Hematopoietic multipotent progenitor cell treated with erythropoietin and hydrocortisone succinate and interleukin-3 and kit ligand, for 4 days (in vitro differentiated cells): ENCODE measurements at regions not wholly inside any gene's neighbourhood (a gene's known extent, or its start where the extent isn't known, plus 50 kb on each side); places are given as distances from the start of the nearest gene placed in this dataset.
A peak's percentile ranks its signal among the peaks of the same experiment; 100 is the strongest.
"Not testable (repeated sequence)": the region's sequence is repeated elsewhere in the genome, so short reads cannot be mapped to it uniquely, and the experiment has no call there.

ENCODE experiments used
- DNase-seq: peaks from one replicate; pipeline ENCODE4 v3.0.0-alpha.2; 2015

- DNase-seq = peak; percentile 70
Observed at GRCh38 chr10:62594093-62594520, 210.4 kb upstream of the ADO start.

GRCh38 chr10:62597226-62597625 lies 207.3 kb upstream of the ADO start:
- DNase-seq = no peak

- no peak for DNase-seq
Observed at GRCh38 chr10:62599161-62599560, 205.4 kb upstream of the ADO start.

- DNase-seq = not testable (repeated sequence)
Observed at GRCh38 chr10:62606551-62606950, 198.0 kb upstream of the ADO start.

GRCh38 chr10:62608189-62608875 lies 196.2 kb upstream of the ADO start:
- not testable (repeated sequence) for DNase-seq

- DNase-seq = peak; percentile 78
Observed at GRCh38 chr10:62610649-62611229, 193.8 kb upstream of the ADO start.

GRCh38 chr10:62613424-62613823 lies 191.1 kb upstream of the ADO start:
- DNase-seq = no peak

- no peak for DNase-seq
Observed at GRCh38 chr10:62613859-62614258, 190.7 kb upstream of the ADO start.

GRCh38 chr10:62614389-62615157 lies 189.9 kb upstream of the ADO start:
- no peak for DNase-seq

- peak; percentile 46 for DNase-seq
Observed at GRCh38 chr10:62616885-62617590, 187.5 kb upstream of the ADO start.

- DNase-seq = no peak
Observed at GRCh38 chr10:62617652-62618051, 186.9 kb upstream of the ADO start.

- peak; percentile 25 for DNase-seq
Observed at GRCh38 chr10:62618054-62618453, 186.5 kb upstream of the ADO start.

GRCh38 chr10:62618576-62619412 lies 185.7 kb upstream of the ADO start:
- DNase-seq = peak; percentile 53

- DNase-seq = peak; percentile 52
Observed at GRCh38 chr10:62619413-62619738, 185.1 kb upstream of the ADO start.

- peak; percentile 47 for DNase-seq
Observed at GRCh38 chr10:62620491-62620890, 184.0 kb upstream of the ADO start.

GRCh38 chr10:62623223-62623622 lies 181.3 kb upstream of the ADO start:
- no peak for DNase-seq

GRCh38 chr10:62625484-62625883 lies 179.0 kb upstream of the ADO start:
- no peak for DNase-seq

GRCh38 chr10:62626079-62626478 lies 178.4 kb upstream of the ADO start:
- DNase-seq = no peak

GRCh38 chr10:62626817-62627216 lies 177.7 kb upstream of the ADO start:
- no peak for DNase-seq

- DNase-seq = no peak
Observed at GRCh38 chr10:62627983-62628382, 176.5 kb upstream of the ADO start.

GRCh38 chr10:62631241-62631640 lies 173.3 kb upstream of the ADO start:
- DNase-seq = no peak

- no peak for DNase-seq
Observed at GRCh38 chr10:62632071-62632809, 172.3 kb upstream of the ADO start.
